ENCODE measurements at regions not wholly inside any gene's neighbourhood (a gene's known extent, or its start where the extent isn't known, plus 50 kb on each side); places are given as distances from the start of the nearest gene placed in this dataset.

- DNase-seq: no peak
Measured at GRCh38 chr3:30170681-30171438, 435.5 kb upstream of the TGFBR2 start.

- no peak for DNase-seq
Measured at GRCh38 chr3:30174357-30174756, 432.0 kb upstream of the TGFBR2 start.

- no peak for DNase-seq
Measured at GRCh38 chr3:30180310-30181177, 425.9 kb upstream of the TGFBR2 start.

GRCh38 chr3:30181178-30181465 is 425.3 kb upstream of the TGFBR2 start:
- DNase-seq: no peak

GRCh38 chr3:30181581-30181980 is 424.8 kb upstream of the TGFBR2 start:
- DNase-seq: no peak

- no peak for DNase-seq
Measured at GRCh38 chr3:30183421-30183820, 423.0 kb upstream of the TGFBR2 start.

GRCh38 chr3:30184091-30184810 is 422.1 kb upstream of the TGFBR2 start:
- DNase-seq: no peak

GRCh38 chr3:30185872-30186271 is 420.5 kb upstream of the TGFBR2 start:
- no peak for DNase-seq

- DNase-seq: no peak
Measured at GRCh38 chr3:30186741-30187219, 419.6 kb upstream of the TGFBR2 start.

GRCh38 chr3:30187366-30187765 is 419.0 kb upstream of the TGFBR2 start:
- no peak for DNase-seq

GRCh38 chr3:30188713-30189112 is 417.7 kb upstream of the TGFBR2 start:
- no peak for DNase-seq

GRCh38 chr3:30189900-30190299 is 416.5 kb upstream of the TGFBR2 start:
- no peak for DNase-seq

- DNase-seq: no peak
Measured at GRCh38 chr3:30193625-30194044, 412.8 kb upstream of the TGFBR2 start.

GRCh38 chr3:30195352-30195751 is 411.0 kb upstream of the TGFBR2 start:
- no peak for DNase-seq

- no peak for DNase-seq
Measured at GRCh38 chr3:30198162-30198561, 408.2 kb upstream of the TGFBR2 start.

- DNase-seq: no peak
Measured at GRCh38 chr3:30199096-30199759, 407.2 kb upstream of the TGFBR2 start.

GRCh38 chr3:30199855-30200254 is 406.5 kb upstream of the TGFBR2 start:
- DNase-seq: no peak

- no peak for DNase-seq
Measured at GRCh38 chr3:30201715-30202114, 404.7 kb upstream of the TGFBR2 start.

GRCh38 chr3:30203301-30203700 is 403.1 kb upstream of the TGFBR2 start:
- DNase-seq: no peak

- no peak for DNase-seq
Measured at GRCh38 chr3:30204126-30204525, 402.3 kb upstream of the TGFBR2 start.

- DNase-seq: no peak
Measured at GRCh38 chr3:30206051-30206450, 400.4 kb upstream of the TGFBR2 start.

GRCh38 chr3:30221619-30222018 is 384.8 kb upstream of the TGFBR2 start:
- DNase-seq: no peak

- no peak for DNase-seq
Measured at GRCh38 chr3:30222441-30222840, 384.0 kb upstream of the TGFBR2 start.

Data from NCI-H2107 (cell line).